GM21723 (cell line): ENCODE measurements at regions not wholly inside any gene's neighbourhood (a gene's known extent, or its start where the extent isn't known, plus 50 kb on each side); places are given as distances from the start of the nearest gene placed in this dataset.

Experiments
- ATAC-seq: cut with Tn5 transposase; IDR thresholded peaks from one replicate; pipeline ENCODE4 v1.9.1; 2021; ENCODE audit warnings: mild to moderate bottlenecking, moderate library complexity; ENCODE audit not compliant: unreplicated experiment

DNA sequence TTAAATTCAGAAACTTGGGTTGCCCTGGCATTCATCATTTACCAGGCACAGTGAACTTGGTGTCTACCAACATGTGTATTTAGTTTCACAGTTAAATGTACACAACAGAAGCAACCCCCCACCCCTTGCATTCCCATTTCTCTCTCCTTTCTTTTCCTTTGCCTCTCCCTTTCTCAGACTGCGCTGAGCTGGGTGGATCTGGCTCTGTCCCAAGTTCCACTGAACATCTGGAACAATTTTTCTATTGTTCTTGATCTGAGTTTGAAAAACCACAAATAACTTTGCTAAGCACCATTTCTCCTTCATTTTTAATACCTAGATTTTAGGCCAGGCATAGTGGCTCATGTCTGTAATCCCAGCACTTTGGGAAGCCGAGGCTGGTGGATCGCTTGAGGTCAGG, 242.2 kb downstream of the ABHD5 start:
- no peak for ATAC-seq

DNA sequence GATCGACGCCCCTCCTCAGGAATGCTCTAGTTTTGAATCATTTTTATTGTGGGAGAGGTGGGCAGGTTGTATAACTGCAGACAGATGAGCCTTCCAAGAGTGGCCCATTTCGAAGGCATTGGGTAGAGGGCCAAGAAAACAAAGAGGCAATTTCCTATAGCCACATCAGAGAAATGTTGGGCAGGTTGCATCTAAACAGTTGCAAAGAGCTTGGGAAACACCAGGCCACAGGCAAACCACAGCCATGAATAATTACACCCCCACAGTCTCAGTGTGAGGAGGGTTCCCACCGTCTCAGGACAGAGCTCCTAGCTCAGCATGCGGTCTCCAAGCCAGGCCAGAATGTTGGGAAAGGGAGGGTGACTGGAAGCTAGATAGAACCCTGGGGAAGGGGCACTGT, 257.3 kb downstream of the ABHD5 start:
- ATAC-seq: no peak

DNA sequence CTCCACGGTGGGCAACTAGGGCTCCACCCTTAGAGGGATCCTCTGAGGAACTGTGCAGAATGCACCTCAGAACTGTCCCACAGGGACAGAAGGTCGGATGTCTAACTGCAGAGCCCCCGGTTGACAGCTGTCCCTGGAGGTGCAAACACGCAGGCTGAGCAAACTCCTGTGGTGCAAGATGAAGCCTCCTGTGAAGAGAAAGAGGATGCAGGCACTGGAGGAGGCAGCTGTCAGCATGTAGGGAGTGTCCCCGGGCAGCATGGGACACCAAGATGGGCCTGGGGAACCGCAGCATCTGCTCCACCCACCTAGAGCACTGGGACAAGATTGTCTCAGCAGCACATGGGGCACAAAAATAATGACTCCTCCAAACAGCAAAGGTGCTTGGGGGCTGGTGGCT, 258.9 kb downstream of the ABHD5 start:
- ATAC-seq: peak; percentile 76

DNA sequence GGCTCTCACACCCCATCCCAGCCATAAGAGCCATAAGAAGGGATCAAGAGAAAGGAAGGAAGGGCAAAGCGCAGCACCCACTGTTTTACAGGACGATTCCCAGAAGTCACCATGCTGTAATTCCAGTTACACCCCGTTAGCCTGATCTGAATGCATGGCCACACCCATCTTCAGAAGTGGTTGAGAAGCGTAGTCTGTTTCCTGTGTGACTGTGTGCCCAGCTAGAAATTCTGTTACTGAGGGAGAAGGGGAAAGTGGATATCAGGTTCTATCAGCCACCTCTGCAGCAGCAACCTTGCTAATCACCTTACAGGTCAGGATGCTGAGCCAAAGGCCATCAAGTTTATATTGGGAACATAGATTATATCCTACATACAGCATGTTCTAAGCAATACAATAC, 260.0 kb downstream of the ABHD5 start:
- ATAC-seq: no peak

DNA sequence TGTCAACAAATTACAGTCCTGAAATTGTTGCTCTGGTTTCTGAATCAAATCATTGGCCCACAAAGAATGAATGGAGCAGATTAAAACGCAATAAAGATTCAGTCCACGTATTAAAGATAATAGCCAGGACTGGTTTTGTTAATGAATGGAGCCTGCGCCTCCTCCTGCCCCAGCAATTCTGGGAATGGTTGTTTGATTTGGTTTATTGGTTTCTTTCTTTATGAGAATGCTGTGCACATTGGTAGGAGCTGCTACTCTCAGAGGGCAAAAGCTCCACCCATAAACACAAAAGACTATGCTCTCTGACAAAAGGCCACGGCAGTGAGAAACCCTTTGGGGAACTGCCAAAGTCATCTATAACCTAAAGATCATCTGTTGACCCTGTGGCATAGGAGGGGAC, 261.1 kb downstream of the ABHD5 start:
- no peak for ATAC-seq

DNA sequence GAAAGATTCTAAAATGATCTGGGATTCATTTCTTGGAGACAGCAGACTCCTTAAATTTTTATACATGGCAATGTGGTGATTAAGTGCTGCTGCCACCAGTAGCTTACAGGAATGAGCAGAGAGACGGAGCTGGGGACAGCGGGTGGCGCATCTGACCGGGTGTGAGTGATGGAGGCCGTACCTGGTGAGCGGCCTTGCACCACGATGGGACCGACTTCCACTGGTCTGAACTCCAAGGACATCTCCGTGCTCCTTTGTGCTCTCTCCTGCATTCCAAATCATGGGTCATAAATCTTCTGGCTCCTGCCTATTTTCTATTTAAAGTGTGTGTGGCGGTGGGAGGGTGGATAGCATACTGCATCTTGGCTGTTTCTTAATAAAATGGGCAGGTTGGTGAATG, 262.6 kb downstream of the ABHD5 start:
- ATAC-seq: no peak

DNA sequence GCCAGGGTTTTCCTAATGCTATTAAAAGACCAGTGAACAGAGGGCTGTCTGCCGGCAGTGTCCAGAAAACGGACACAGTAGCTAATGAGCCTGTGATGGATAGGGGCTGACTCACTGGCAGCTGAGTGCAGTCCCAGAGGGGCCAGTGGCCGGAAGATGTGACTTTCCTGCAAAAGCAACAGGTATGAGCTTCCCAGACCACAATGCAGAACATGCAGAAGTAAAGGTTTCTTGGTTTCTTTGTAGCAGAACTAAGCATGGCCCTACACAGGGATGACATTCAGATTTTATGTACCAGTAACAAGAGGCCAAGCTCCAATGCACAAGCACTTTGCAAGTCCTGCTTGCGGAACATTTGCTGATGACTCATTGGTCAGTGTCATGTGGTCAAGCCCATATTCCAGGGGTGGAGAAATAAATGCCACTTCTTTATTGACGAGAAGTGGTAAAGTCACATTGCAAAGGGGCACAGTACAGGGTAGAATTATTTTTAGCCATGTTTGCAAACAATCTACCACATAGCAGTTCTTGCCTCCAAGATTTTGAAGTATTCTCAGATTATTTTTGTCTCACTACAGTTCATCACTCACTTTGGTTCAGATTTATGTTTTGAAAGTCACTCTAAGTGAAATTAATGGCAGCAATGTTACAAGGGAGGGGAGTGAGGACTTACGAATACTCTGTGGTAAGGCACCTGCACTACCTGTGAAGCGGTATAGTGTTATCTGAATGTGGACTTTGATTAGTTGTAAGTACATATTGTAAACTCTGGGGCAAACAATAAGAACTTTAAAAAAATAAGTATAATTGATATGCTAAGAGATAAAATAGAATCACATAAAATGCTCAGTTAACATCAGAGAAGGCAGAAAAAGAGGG, 263.3 kb downstream of the ABHD5 start:
- ATAC-seq: no peak

DNA sequence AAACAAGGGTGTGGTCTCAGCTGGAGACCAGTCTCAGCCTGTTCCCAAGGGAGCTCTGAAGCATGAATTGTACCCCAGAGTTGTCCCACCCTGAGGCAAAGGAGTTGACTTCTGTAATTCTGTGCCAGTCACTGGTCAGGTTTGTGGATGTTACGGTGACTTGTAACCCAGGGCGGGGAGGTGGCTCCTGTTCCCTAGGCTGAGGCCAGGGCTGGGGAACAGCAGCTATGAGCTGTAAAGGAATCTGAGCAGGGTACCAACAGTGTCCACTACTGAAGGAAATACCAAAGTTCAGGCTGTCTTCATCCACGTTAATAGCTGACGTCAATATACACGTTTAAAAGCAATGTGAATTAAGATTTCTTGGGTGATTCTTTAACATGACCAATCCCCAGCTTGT, 266.2 kb downstream of the ABHD5 start:
- no peak for ATAC-seq

DNA sequence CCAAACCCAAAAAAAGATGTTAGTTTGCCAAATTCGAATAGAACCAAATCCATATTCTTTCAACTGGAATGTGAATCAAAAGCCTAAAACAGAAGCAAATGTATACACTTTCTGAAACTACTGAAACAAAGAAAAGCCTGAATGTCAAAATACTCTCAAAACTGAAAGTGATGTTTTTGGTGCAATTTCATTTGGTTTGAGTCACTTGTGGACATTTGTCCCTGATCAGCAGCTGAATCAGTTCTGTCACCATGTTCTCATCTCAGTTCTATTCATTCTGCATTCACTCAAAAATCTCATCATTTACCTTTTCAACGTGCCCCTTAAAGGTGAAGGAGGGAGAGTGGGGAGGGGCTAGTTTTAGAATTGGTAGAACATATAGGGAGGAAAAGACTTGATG, 266.8 kb downstream of the ABHD5 start:
- ATAC-seq: no peak

DNA sequence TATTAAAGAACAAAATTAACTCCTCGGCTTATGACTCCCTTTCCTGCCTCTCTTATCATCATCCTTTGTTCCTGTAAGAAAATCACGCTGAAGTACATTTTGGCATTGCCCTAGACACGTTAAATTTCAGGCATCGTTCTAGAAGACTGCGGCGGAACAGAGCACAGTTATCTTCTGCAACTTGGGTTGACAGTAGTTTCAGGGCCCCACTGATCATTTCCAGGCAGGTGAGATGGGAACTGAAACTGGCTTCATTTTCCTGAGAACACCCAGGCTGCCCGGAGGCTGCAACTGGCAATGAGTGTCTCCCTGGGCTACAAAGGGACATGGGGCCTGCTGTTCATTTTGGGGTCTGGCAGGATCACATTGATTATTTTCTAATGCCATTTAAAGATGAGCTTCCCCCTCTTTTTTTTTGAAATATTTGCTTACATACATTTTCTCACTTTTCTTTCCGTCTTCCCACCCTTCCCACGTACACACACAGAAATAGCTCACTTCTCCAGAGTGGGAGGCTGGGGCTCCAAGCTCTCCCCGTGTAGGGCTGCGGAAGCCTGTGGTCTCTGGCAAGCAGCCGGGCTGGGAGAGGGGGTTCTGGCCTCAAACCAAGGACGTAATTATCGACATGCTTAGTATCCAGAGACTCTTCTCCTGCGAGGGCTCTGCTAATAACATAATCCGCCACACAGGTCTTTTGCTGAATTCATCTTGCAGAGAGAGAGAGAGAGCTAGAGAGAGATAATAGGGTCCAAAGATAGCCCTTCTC, 267.4 kb downstream of the ABHD5 start:
- no peak for ATAC-seq

DNA sequence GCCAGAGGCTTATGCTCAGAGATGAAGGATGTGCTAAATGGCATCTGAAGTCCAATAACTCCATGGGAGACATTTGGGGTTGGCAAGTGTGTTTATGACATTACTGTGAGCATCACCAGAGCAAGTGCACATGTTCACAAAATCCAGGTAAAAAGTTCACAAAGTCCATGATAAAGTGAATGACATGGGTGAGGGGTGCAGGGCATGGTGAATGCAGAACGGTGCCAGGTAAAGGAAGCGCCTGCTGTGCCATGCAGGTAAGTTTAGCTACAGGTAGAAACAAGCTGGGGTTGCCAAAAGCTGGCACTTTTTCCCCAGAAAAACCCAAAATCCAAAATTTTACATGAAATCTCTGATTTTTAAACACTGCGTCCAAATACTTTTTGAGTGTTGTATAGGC, 268.2 kb downstream of the ABHD5 start:
- ATAC-seq: no peak

DNA sequence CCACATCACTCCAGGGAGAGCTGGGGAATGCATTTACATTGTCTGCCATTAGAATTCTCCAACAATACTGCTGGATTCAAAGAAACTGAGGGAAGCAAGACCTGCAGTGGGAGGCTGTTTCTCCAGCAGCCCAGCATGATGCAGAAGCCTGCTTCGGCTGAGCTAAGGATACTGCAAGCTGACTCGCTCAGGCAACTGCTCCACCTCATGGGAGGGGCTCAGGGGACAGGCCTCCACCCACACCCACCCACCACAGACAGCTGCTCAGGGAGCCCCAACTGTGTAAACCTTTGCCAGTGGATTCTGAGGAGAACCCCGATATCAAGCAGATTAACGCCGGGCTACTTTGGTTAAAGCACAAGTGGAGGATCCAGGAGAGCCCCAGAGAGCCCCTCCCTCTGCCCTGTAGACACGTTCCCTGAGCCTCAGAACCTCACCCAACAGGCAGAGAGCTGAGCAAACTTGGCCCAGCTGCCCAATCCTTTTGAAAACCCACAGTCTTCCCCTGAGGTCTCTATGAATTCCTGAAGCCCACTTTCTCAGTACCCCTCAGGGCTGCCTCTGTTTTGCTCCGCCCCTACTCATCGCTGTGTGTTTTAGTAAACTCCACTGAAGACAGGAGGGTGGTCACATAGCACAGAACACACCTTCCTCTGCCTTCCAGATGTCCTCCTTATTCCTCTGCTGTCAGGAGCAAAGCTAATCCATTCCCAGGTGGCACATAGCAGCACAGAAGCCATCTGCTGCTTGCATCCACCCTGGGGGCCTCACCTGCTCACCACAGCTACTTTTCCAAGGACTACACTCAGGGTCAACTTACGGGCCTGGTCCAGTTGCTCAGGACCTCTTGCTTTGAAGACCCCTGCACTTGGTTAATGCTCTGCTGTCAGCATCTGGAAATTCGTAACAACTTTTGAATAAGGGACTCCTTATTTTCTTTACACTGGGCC, 269.0 kb downstream of the ABHD5 start:
- ATAC-seq: no peak

DNA sequence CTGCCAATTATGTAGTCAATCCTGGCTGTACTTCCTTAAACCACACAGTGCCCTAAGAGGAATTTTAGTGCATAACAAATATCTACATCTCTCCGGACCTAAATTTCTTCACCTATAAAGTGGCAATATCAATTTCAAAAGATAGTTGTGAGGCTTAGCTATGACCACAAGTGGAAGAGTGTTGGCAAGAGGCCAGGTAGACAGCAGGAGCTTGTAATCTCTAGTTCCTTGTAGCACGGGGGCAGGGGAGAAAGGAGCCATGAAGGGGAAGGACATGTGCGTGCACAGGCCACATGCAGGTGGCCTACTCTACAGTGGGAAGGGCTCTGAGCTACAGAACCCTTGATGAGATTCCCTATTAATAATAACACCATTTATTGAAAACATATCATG, 269.7 kb downstream of the ABHD5 start:
- no peak for ATAC-seq

DNA sequence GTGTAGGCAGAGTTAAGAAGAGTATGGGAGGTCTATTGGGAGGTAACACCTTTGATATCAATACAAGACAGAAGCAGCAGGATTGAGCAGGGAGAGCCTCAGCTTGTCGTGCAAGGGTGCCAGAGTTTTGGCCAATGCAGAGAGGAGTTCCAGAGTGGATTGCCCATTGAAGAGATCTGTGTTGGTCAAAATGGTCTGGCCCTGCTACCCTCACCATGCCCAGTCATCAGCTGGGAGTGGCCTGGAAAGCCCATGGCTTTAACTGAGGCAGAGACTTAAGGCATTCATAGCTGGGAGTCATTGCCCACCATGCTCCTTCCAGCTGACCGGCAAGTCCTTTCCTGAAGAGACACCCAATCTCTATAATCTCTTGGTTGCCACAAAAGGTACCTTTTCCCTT, 271.3 kb downstream of the ABHD5 start:
- no peak for ATAC-seq

DNA sequence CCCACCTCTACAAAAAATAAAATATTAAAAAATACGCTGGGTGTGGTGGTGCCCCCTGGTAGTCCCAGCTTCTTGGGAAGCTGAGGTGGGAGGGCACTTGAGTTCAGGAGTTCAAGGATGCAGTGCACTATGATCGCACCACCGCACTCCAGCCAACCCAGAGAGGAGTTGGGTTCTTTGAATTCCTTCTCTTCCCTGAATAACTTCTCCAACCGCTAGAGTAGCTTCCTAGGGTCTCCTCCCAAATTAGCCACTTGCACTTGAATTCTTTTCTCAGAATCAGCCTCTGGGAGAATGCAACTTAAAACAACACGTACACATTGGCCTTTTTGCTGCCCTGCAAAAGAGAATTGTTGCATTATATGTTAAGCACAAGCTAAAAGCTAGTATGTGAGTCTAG, 272.5 kb downstream of the ABHD5 start:
- no peak for ATAC-seq

DNA sequence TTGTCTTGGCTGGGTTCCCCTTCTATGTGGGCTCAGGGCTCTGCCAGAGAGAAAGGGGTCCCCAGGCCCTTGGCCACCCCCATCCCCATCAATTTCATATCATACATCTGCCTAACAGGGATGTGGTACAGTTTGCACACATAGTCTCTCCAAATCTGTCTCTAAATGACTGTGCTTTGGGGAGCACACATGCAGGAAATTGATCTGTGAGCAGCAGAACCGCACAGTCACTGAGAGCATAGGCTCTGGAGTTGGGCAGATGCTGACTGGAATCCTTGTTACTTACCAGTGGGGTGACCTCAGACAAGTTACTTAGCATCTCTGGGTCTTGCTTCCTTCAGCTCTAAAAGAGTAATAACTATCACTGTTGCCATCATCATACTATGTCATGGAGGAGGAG, 273.9 kb downstream of the ABHD5 start:
- no peak for ATAC-seq

DNA sequence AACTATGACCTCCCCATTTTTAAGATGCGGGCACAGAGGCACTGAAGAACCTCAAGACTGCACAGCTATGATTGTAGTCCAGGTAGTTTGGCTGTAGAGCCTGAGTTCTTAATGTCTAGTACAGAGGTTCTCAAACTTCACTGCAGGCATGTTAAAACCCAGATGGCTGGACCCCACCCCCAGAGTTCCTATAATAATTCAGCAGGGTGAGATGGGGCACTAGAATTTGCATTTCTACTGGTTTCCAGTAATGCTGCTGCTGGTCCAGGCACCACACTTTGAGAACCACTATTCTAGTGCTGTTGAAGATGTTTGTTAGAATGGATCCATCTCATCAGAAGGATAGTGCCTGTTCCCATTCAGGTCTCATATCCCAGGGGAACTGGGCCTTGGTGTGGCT, 274.9 kb downstream of the ABHD5 start:
- no peak for ATAC-seq

DNA sequence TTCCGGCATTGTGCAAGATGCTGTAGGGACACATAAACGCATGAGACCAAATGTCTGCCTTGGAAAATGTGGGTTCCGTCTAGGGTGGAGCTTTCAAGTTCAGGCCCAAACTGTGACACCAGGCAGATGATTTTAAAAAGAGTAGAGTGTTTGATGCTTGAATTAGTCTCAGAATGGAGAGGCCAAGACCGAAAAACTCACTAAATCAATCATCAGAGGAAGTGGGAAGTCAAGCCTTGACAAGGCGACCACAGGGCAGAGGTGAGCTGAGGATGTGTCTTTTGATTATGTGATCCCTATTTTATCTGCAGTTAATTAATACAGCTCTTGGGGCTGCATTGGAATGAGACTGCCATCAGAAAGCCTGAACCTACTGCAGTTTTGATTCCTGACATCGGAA, 275.4 kb downstream of the ABHD5 start:
- ATAC-seq: no peak

DNA sequence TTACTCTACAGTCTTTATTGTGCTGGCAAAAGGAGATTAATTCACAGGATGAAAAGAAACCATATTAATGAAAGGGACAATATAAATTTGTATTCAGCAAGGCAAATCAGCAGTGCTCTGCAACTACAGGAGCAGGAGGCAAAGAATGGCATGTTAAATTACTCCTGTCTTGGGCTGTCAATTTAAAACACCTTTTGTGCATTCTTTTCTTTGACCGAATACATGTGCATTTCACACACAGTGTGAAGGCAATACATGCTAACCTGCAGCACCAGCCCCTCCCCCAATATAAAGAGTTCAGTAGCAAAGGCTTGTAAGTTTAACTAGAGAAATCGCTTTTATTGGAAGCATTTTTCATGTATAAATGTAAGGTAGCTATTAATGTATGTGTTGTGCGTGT, 275.2 kb upstream of the TOPAZ1 start:
- no peak for ATAC-seq

DNA sequence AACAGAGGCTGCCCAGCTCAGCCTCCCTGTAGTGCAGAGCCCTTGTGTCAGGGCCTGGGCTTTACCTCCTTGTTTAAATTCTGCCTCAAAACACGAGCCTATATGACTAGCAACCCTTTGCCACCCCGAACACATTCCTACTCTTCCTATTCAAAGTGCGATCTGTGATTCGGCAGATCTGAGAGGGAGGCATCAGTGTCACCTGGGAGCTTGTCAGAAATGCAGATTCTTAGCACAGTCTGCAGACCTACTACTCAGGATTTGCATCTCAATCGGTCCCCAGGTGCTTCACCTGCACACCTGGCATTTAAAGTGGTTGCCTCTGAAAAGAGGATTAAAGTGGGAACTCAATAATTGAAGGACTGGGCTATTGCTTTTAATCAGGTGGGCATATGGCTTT, 273.2 kb upstream of the TOPAZ1 start:
- ATAC-seq: no peak

DNA sequence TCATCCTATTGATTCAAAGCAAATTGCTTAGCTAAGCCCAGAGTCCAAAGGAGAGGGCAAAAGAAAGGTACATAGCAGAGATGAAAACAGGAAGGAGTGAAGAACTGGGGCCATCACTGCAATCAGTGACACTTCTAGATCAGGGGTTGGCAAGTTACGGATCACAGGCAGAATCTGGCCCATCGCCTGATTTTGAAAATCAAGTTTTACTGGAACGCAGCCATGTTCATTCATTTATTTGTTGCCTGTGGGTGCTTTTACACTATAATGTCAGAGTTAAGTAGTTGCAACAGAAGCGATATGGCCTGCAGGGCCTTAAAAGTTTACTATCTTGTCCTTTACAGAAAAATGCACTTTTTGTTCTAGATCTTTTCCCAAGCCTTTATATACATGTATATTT, 271.7 kb upstream of the TOPAZ1 start:
- no peak for ATAC-seq
